DOHH2 (cell line): ENCODE measurements at regions not wholly inside any gene's neighbourhood (a gene's known extent, or its start where the extent isn't known, plus 50 kb on each side); places are given as distances from the start of the nearest gene placed in this dataset.

ENCODE experiments used
- EZH2phosphoT487 ChIP-seq: fragments of 200-600 bp; sonication (generic); IDR thresholded peaks from 2 replicates; pipeline ENCODE4 v1.6.1; 2017; ENCODE audit warnings: borderline replicate concordance, mild to moderate bottlenecking, antibody characterized with exemption, low read length, moderate library complexity, mixed read lengths
- TF ChIP-seq, protein P1 (sequence below): fragments of 200-600 bp; sonication (generic); IDR thresholded peaks from one replicate; pipeline ENCODE4 v1.5.1; 2014; ENCODE audit warnings: antibody characterized with exemption, mild to moderate bottlenecking, low read depth, low read length; ENCODE audit not compliant: poor library complexity, severe bottlenecking

- TF ChIP-seq, protein P1, sequence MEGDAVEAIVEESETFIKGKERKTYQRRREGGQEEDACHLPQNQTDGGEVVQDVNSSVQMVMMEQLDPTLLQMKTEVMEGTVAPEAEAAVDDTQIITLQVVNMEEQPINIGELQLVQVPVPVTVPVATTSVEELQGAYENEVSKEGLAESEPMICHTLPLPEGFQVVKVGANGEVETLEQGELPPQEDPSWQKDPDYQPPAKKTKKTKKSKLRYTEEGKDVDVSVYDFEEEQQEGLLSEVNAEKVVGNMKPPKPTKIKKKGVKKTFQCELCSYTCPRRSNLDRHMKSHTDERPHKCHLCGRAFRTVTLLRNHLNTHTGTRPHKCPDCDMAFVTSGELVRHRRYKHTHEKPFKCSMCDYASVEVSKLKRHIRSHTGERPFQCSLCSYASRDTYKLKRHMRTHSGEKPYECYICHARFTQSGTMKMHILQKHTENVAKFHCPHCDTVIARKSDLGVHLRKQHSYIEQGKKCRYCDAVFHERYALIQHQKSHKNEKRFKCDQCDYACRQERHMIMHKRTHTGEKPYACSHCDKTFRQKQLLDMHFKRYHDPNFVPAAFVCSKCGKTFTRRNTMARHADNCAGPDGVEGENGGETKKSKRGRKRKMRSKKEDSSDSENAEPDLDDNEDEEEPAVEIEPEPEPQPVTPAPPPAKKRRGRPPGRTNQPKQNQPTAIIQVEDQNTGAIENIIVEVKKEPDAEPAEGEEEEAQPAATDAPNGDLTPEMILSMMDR, result no peak
- no peak for TF ChIP-seq EZH2phosphoT487
Measured at GRCh38 chr13:47843005-47843404, 158.1 kb downstream of the SUCLA2 start.
